Psoas muscle (tissue), 7 donors: ENCODE measurements at regions not wholly inside any gene's neighbourhood (a gene's known extent, or its start where the extent isn't known, plus 50 kb on each side); places are given as distances from the start of the nearest gene placed in this dataset.

Experiments used
- ATAC-seq, 4 donors: fragments of 200-7000 bp; cut with Tn5 transposase; one replicate each; pipeline ENCODE4 v1.9.1; 2020; ENCODE audit warnings: moderate library complexity in 3 of 4, mild to moderate bottlenecking in 2 of 4
- DNase-seq, 2 donors: peaks; one replicate each; pipeline ENCODE4 v3.0.0-alpha.2; 2020
- H3K27ac ChIP-seq: fragments of 200-600 bp; one replicate; pipeline ENCODE4 v1.8.0; 2022
- H3K27me3 ChIP-seq, 3 donors: fragments of 200-600 bp in 1 of 3; one replicate each; pipeline versions ENCODE4 v1.6.1 to v1.8.0; 2013 to 2022; ENCODE audit warnings: low read length in 2 of 3, mild to moderate bottlenecking in 2 of 3, moderate library complexity in 1 of 3; ENCODE audit not compliant: insufficient read depth in 3 of 3
- H3K36me3 ChIP-seq, 2 donors: fragments of 200-600 bp in 1 of 2; one replicate each; pipeline versions ENCODE4 v1.6.1 to v1.8.0; 2013 to 2022; ENCODE audit warnings: low read depth in 1 of 2, mild to moderate bottlenecking in 1 of 2, moderate library complexity in 1 of 2; ENCODE audit not compliant: insufficient read depth in 1 of 2
- H3K4me1 ChIP-seq: fragments of 200-600 bp; one replicate; pipeline ENCODE4 v1.8.0; 2022
- H3K4me3 ChIP-seq: fragments of 200-600 bp; one replicate; pipeline ENCODE4 v1.8.0; 2022; ENCODE audit warnings: mild to moderate bottlenecking
- H3K9me3 ChIP-seq: fragments of 200-600 bp; one replicate; pipeline ENCODE4 v1.8.0; 2022
- WGBS, 3 donors: extraction: QIAGEN DNeasy Blood & Tissue Kit; methylation state at CpG; one replicate each; pipeline versions ENCODE4 v1.1.6 to v1.1.7; 2013; 5-methylcytosine and 5-hydroxymethylcytosine counted together
- intact Hi-C, 2 donors: fragments of 100-400 bp; cut with DNase I; formaldehyde crosslinking; loops; one replicate each; pipeline versions ENCODE4 v1.11.0 to v1.14.2; 2022
- TF ChIP-seq, protein P1 (sequence below): fragments of 200-600 bp; IDR thresholded peaks from one replicate; pipeline ENCODE4 v1.8.0; 2022; ENCODE audit warnings: antibody characterized with exemption
- donor health status: healthy with polysubstance abuse.
- donor health status: DM: no; HTN: no; CAD: no; lungs with moderate emphysema.
- donor health status: Bipolar disorder and iron deficiency.
- donor health status: healthy.
- donor health status: DM: yes; HTN: yes; CAD: no.
- donor health status: DM: no; HTN: no; CAD: no.
- donor health status: DM: yes; HTN: yes; CAD: no.

GRCh38 chr2:42987112-42987922 is 194.9 kb upstream of the HAAO start:
- ATAC-seq = no peak
- no peaks in the 10 kb centered on the region for H3K27me3 ChIP-seq
- 87 to 91% (median 91%) methylated on average over 8 of the region's 8 CpGs for WGBS, 3 donors
- H3K9me3 ChIP-seq = no peaks in the 10 kb centered on the region
- no peaks in the 10 kb centered on the region for H3K4me1 ChIP-seq
- no peaks in the 10 kb centered on the region for H3K36me3 ChIP-seq
- no peak for DNase-seq
- H3K27ac ChIP-seq = no peak overlapping the region
- intact Hi-C loops = no loop called here
- no peak overlapping the region for H3K4me3 ChIP-seq
- TF ChIP-seq, protein P1, sequence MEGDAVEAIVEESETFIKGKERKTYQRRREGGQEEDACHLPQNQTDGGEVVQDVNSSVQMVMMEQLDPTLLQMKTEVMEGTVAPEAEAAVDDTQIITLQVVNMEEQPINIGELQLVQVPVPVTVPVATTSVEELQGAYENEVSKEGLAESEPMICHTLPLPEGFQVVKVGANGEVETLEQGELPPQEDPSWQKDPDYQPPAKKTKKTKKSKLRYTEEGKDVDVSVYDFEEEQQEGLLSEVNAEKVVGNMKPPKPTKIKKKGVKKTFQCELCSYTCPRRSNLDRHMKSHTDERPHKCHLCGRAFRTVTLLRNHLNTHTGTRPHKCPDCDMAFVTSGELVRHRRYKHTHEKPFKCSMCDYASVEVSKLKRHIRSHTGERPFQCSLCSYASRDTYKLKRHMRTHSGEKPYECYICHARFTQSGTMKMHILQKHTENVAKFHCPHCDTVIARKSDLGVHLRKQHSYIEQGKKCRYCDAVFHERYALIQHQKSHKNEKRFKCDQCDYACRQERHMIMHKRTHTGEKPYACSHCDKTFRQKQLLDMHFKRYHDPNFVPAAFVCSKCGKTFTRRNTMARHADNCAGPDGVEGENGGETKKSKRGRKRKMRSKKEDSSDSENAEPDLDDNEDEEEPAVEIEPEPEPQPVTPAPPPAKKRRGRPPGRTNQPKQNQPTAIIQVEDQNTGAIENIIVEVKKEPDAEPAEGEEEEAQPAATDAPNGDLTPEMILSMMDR = no peak

GRCh38 chr2:42984617-42985016 is 192.2 kb upstream of the HAAO start:
- DNase-seq (no peak), ATAC-seq (no peak)
- WGBS, 3 donors = 80 to 86% (median 85%) methylated on average over 6 of the region's 6 CpGs
- no peaks in the 10 kb centered on the region for H3K4me1 ChIP-seq
- no peak overlapping the region for H3K4me3 ChIP-seq
- no peaks in the 10 kb centered on the region for H3K9me3 ChIP-seq
- no peaks in the 10 kb centered on the region for H3K27me3 ChIP-seq
- no peaks in the 10 kb centered on the region for H3K36me3 ChIP-seq
- intact Hi-C loops = no loop called here
- TF ChIP-seq, protein P1 = no peak
- no peak overlapping the region for H3K27ac ChIP-seq

DNA sequence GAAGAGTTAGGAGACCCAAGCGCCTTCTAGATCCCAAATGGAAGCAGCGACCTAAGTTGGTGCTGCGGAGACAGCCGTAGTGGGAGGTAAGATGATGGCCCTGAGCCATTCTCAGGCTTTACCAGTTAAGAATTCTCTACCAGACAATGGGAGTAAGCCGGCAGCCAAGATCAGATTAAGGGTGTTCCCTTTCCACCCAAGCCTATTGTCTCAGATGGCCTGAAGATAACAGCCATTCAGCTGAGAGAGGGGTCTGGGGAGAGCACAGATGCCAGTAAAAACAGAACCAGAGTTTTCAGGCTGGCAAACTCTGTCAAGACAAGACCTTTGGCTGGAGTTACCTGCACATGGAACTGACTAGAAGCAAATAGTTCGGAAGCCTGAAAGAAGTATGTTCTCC is 191.7 kb upstream of the HAAO start:
- intact Hi-C loops = no loop called here
- H3K27me3 ChIP-seq = no peaks in the 10 kb centered on the region
- H3K4me3 ChIP-seq = no peak overlapping the region
- H3K36me3 ChIP-seq = no peaks in the 10 kb centered on the region
- H3K27ac ChIP-seq = no peak overlapping the region
- 75 to 86% (median 76%) methylated on average over 6 of the region's 6 CpGs for WGBS, 3 donors
- H3K9me3 ChIP-seq = no peaks in the 10 kb centered on the region
- no peak for DNase-seq
- no peak for ATAC-seq
- TF ChIP-seq, protein P1 = no peak
- no peaks in the 10 kb centered on the region for H3K4me1 ChIP-seq

GRCh38 chr2:42980764-42981416 is 188.5 kb upstream of the HAAO start:
- WGBS, 3 donors = 88 to 92% (median 90%) methylated on average over 9 of the region's 9 CpGs
- DNase-seq (no peak), ATAC-seq (no peak)
- intact Hi-C loops = no loop called here
- H3K4me1 ChIP-seq = no peaks in the 10 kb centered on the region
- TF ChIP-seq, protein P1 = no peak
- no peak overlapping the region for H3K27ac ChIP-seq
- H3K27me3 ChIP-seq = no peaks in the 10 kb centered on the region
- no peak overlapping the region for H3K4me3 ChIP-seq
- H3K9me3 ChIP-seq = no peaks in the 10 kb centered on the region
- no peaks in the 10 kb centered on the region for H3K36me3 ChIP-seq
